ENCODE measurements at regions not wholly inside any gene's neighbourhood (a gene's known extent, or its start where the extent isn't known, plus 50 kb on each side); places are given as distances from the start of the nearest gene placed in this dataset.
"Not testable (repeated sequence)": the region's sequence is repeated elsewhere in the genome, so short reads cannot be mapped to it uniquely, and the experiment has no call there.

- not testable (repeated sequence) for TF ChIP-seq CTCF, POLR2AphosphoS5 (IDR thresholded peaks at IDR 0.05)
Measured at GRCh38 chr4:135406597-135406996, 1205.0 kb upstream of the PABPC4L start.

All from prostate gland (tissue), 2 donors.